GM18868 (cell line): ENCODE measurements at regions not wholly inside any gene's neighbourhood (a gene's known extent, or its start where the extent isn't known, plus 50 kb on each side); places are given as distances from the start of the nearest gene placed in this dataset.
"Not testable (repeated sequence)": the region's sequence is repeated elsewhere in the genome, so short reads cannot be mapped to it uniquely, and the experiment has no call there.

Experiments used
- ATAC-seq: cut with Tn5 transposase; IDR thresholded peaks from one replicate; pipeline ENCODE4 v1.9.1; 2021; ENCODE audit warnings: mild to moderate bottlenecking, moderate library complexity; ENCODE audit not compliant: unreplicated experiment

DNA sequence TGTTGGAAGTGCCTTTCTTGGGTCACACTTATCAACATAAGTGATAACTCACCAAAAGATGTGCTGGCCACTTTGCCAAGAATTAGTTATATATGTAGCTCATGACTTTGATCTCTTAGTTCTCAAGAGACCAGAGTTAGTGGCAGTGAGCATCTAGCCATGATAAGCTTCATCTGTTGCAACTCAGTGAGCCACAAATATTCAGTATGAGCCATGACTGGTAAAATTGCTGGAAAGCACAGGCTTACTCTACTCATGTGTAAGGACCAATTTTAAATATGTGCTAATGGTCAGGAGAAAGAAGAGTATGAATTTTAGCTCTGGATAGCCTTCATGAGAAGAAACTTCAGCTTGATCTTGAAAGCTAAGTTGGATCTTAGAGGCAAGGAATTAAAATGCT lies 59.4 kb upstream of the TLL1 start:
- no peak for ATAC-seq

DNA sequence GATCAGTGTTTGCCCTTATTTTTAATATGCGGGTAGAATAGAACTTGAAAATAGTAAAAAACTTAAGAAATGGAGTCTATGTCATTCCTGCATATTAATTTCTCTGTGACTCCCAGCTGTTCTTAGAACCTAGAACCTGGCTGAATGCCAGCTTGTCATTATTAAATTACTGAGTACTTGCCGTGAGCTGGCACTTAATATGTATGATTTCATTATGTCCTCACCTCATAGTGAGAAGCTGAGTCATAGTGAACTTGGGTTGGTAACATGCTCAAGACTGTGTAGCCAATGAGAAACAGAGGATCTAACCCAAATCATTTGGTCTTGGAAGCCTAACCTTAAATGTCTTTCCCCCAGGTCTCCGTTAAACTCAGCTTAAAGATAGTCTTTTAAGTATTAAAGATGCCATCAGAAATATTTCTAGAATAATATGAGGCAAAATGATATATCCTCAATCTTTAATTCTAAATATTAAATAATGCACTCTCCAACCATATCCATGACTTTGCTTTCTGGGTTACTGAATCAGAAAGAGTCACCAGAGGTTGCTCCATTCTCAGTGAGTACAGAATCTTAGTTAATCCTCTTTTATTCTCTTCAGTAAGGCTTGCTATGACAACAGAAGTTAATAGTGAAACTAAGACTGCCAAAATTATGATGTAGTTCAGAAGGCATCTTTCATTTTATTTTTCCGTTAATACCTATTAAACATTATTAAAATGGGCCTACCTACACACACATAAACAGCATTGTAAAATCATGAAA lies 58.6 kb upstream of the TLL1 start:
- ATAC-seq: no peak

DNA sequence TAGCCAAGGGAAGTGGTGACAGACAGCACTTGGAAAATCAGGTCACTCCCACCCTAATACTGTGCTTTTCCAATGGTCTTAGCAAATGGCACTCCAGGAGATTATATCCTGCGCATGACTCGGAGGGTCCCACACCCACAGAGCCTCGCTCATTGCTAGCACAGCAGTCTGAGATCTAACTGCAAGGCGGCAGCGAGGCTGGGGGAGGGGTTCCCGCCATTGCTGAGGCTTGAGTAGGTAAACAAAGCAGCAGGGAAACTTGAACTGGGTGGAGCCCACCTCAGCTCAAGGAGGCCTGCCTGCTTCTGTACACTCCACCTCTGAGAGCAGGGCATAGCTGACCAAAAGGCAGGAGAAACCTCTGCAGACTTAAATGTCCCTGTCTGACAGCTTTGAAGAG lies 53.9 kb upstream of the TLL1 start:
- not testable (repeated sequence) for ATAC-seq
